ENCODE measurements at regions not wholly inside any gene's neighbourhood (a gene's known extent, or its start where the extent isn't known, plus 50 kb on each side); places are given as distances from the start of the nearest gene placed in this dataset.

DNA sequence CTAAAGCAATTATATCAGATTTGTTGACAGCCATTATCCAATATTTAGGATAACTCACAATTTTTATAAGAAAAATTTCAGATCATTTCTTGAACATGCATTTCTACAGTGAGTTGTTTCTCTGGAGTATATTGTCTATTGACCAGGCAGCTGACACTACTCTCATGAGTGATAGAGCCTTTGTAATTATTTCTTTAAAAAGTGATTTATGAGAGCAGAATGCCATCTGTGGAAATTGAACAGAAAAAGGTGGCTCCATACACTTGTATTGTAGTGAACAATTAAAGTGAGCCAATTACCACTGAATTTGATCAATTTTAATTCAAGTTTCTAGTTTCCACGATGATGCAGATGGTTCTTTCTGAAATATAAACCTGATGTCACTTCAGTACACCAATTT lies 855.4 kb downstream of the TAF11L14 start:
- CTCF ChIA-PET: no interaction called here
- POLR2A ChIA-PET: no interaction called here
- TF ChIP-seq, protein P1, sequence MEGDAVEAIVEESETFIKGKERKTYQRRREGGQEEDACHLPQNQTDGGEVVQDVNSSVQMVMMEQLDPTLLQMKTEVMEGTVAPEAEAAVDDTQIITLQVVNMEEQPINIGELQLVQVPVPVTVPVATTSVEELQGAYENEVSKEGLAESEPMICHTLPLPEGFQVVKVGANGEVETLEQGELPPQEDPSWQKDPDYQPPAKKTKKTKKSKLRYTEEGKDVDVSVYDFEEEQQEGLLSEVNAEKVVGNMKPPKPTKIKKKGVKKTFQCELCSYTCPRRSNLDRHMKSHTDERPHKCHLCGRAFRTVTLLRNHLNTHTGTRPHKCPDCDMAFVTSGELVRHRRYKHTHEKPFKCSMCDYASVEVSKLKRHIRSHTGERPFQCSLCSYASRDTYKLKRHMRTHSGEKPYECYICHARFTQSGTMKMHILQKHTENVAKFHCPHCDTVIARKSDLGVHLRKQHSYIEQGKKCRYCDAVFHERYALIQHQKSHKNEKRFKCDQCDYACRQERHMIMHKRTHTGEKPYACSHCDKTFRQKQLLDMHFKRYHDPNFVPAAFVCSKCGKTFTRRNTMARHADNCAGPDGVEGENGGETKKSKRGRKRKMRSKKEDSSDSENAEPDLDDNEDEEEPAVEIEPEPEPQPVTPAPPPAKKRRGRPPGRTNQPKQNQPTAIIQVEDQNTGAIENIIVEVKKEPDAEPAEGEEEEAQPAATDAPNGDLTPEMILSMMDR (IDR thresholded peaks at IDR 0.05; ENCODE audit: control extremely low read depth, extremely low read depth, low read depth, missing control alignments): no peak
- no peak for DNase-seq (ENCODE audit: extremely low spot score)

GRCh38 chr5:18491349-18491748 lies 857.1 kb downstream of the TAF11L14 start:
- TF ChIP-seq, protein P1 (IDR thresholded peaks at IDR 0.05; ENCODE audit: control extremely low read depth, extremely low read depth, low read depth, missing control alignments): no peak
- CTCF ChIA-PET: interaction anchor here (1.7 kb wide), 1 partner anchor 11 kb away, joined by 5 read pairs; no protein-coding TSS in a partner anchor

DNA sequence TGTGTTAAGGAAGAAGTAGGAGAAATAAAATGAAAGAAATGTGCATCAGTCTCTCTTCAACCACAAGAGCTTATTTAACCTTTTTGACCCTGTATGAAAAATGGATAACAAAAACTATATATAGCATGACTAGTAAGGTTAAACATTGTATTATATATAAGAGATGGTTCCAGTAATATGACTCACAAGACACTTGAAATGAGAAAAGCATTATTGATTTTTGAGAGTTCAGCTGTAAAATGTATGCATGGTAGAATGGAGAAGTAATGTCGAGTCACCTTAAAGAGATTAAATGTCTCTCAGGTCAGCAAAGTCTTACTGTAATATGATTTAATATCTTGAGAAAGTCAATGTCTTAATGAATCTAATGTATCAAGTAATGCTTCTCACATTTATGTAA lies 860.9 kb downstream of the TAF11L14 start:
- ChIA-PET POLR2A (no interaction called here), CTCF (no interaction called here)
- DNase-seq (ENCODE audit: extremely low spot score): no peak
- TF ChIP-seq, protein P1 (IDR thresholded peaks at IDR 0.05; ENCODE audit: control extremely low read depth, extremely low read depth, low read depth, missing control alignments): no peak

More at GRCh38 chr5:18491349-18491748, 857.1 kb downstream of the TAF11L14 start:
- POLR2A ChIA-PET: no interaction called here
- no peak for DNase-seq (ENCODE audit: extremely low spot score)

GRCh38 chr5:18496041-18496440 lies 861.8 kb downstream of the TAF11L14 start:
- POLR2A ChIA-PET: no interaction called here
- no peak for DNase-seq (ENCODE audit: extremely low spot score)
- TF ChIP-seq, protein P1 (IDR thresholded peaks at IDR 0.05; ENCODE audit: control extremely low read depth, extremely low read depth, low read depth, missing control alignments): no peak
- CTCF ChIA-PET: no interaction called here

DNA sequence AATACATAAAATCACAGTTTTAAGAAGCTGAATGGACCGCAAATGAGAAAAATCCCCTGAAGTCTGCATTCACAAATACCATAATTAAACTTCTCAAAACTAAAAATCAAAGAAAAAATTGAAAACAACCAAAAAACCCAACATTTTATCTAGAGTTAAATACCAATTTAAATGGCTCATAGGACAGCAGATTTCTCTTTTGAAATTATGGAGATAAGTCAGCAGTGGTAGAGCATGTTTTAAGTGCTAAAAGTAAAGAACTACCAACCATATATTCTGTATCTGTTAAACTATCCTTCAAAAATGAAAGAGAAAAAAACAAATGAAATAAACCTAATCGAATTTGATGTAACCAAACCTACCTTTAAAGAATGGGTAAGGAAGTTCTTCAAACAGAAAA lies 862.8 kb downstream of the TAF11L14 start:
- ChIA-PET CTCF (no interaction called here), POLR2A (no interaction called here)
- TF ChIP-seq, protein P1 (IDR thresholded peaks at IDR 0.05; ENCODE audit: control extremely low read depth, extremely low read depth, low read depth, missing control alignments): no peak
- DNase-seq (ENCODE audit: extremely low spot score): no peak

GRCh38 chr5:18503797-18504328 lies 869.6 kb downstream of the TAF11L14 start:
- DNase-seq (ENCODE audit: extremely low spot score): no peak
- TF ChIP-seq, protein P1 (IDR thresholded peaks at IDR 0.05; ENCODE audit: control extremely low read depth, extremely low read depth, low read depth, missing control alignments): no peak
- CTCF ChIA-PET: interaction anchor here (1.4 kb wide), 1 partner anchor 38 kb away, joined by 6 read pairs; no protein-coding TSS in a partner anchor
- POLR2A ChIA-PET: no interaction called here
